A549 (cell line): ENCODE measurements at regions not wholly inside any gene's neighbourhood (a gene's known extent, or its start where the extent isn't known, plus 50 kb on each side); places are given as distances from the start of the nearest gene placed in this dataset.

Experiments used
- FOSL2 ChIP-seq, 2 experiments: fragments of 450-650 bp in 1 of 2; fragments of >200 bp in 1 of 2; sonication (Bioruptor Twin) in 1 of 2; formaldehyde crosslinking; IDR thresholded peaks; 2 replicates each; pipeline versions ENCODE4 v1.5.0 to v1.6.1; 2016 to 2020; ENCODE audit warnings: mild to moderate bottlenecking in 1 of 2, moderate library complexity in 1 of 2
- POLR2A ChIP-seq: IDR thresholded peaks from 2 replicates; pipeline ENCODE4 v1.6.1; 2012; ENCODE audit warnings: mild to moderate bottlenecking, low read length
- POLR2AphosphoS2 ChIP-seq: conservative IDR thresholded peaks from 2 replicates; pipeline ENCODE4 v1.6.1; 2012; ENCODE audit warnings: low read length, improper control_type of control experiment, inconsistent platforms
- ZFP36 ChIP-seq: fragments of 450-650 bp; IDR thresholded peaks from 2 replicates; pipeline ENCODE4 v1.6.1; 2014; ENCODE audit warnings: borderline replicate concordance; ENCODE audit not compliant: partially characterized antibody
- TF ChIP-seq, protein P1 (sequence below): fragments of >200 bp; sonication (Bioruptor Twin); formaldehyde crosslinking; IDR thresholded peaks from 3 replicates; pipeline ENCODE4 v1.5.1; 2016
- TF ChIP-seq, protein P2 (sequence below): IDR thresholded peaks from 2 replicates; pipeline ENCODE4 v1.6.1; 2012
- TF ChIP-seq, protein P3 (sequence below): fragments of 200-600 bp; sonication (generic); IDR thresholded peaks from 2 replicates; pipeline ENCODE4 v1.6.1; 2016; ENCODE audit warnings: antibody characterized with exemption, mild to moderate bottlenecking, moderate library complexity

DNA sequence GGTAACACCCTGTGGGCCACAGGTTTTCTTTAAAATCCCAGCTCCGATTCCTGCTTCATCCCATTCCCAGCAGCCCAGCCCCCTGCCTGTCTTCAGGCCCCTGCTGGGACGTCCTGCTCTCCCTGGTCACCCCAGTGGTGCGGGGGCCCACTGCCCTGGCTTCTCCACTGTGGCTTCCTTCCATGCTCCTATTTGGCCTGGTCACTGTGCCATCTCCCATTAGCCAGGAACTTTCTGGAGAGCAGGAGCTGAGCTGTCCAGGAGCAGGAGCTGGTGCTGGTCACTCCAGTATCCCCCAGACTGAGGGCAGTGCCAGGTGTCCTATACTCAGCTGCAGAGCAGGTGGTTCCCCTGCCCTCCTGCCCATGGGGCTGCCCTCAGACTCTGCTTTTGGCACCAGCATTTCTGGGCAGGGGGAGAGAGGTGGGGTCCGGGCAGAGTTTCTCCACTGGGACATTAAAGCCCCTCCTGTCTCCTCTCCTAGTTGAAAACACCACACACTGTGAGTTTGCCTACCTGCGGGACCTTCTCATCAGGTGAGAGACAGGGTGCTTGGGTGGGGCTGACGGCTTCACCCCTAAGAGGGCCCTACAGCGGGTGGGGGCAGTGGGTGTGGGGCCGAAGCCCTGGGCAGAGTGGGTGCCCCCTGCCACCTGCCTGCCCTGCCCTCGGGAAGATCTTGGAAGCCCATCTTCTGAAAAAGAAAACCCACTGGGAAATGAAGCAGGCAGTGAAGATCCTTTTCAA is 356.2 kb downstream of the SEC14L1 start:
- TF ChIP-seq, protein P1, sequence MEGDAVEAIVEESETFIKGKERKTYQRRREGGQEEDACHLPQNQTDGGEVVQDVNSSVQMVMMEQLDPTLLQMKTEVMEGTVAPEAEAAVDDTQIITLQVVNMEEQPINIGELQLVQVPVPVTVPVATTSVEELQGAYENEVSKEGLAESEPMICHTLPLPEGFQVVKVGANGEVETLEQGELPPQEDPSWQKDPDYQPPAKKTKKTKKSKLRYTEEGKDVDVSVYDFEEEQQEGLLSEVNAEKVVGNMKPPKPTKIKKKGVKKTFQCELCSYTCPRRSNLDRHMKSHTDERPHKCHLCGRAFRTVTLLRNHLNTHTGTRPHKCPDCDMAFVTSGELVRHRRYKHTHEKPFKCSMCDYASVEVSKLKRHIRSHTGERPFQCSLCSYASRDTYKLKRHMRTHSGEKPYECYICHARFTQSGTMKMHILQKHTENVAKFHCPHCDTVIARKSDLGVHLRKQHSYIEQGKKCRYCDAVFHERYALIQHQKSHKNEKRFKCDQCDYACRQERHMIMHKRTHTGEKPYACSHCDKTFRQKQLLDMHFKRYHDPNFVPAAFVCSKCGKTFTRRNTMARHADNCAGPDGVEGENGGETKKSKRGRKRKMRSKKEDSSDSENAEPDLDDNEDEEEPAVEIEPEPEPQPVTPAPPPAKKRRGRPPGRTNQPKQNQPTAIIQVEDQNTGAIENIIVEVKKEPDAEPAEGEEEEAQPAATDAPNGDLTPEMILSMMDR = no peak
- TF ChIP-seq ZFP36 (no peak), POLR2AphosphoS2 (no peak), POLR2A (no peak), FOSL2 (IDR thresholded peaks at IDR 0.05) (no peak), FOSL2 (CRISPR knock-in tag; IDR thresholded peaks at IDR 0.05) (no peak)
- TF ChIP-seq, protein P2, sequence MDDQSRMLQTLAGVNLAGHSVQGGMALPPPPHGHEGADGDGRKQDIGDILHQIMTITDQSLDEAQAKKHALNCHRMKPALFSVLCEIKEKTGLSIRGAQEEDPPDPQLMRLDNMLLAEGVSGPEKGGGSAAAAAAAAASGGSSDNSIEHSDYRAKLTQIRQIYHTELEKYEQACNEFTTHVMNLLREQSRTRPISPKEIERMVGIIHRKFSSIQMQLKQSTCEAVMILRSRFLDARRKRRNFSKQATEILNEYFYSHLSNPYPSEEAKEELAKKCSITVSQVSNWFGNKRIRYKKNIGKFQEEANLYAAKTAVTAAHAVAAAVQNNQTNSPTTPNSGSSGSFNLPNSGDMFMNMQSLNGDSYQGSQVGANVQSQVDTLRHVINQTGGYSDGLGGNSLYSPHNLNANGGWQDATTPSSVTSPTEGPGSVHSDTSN = no peak
- TF ChIP-seq, protein P3, sequence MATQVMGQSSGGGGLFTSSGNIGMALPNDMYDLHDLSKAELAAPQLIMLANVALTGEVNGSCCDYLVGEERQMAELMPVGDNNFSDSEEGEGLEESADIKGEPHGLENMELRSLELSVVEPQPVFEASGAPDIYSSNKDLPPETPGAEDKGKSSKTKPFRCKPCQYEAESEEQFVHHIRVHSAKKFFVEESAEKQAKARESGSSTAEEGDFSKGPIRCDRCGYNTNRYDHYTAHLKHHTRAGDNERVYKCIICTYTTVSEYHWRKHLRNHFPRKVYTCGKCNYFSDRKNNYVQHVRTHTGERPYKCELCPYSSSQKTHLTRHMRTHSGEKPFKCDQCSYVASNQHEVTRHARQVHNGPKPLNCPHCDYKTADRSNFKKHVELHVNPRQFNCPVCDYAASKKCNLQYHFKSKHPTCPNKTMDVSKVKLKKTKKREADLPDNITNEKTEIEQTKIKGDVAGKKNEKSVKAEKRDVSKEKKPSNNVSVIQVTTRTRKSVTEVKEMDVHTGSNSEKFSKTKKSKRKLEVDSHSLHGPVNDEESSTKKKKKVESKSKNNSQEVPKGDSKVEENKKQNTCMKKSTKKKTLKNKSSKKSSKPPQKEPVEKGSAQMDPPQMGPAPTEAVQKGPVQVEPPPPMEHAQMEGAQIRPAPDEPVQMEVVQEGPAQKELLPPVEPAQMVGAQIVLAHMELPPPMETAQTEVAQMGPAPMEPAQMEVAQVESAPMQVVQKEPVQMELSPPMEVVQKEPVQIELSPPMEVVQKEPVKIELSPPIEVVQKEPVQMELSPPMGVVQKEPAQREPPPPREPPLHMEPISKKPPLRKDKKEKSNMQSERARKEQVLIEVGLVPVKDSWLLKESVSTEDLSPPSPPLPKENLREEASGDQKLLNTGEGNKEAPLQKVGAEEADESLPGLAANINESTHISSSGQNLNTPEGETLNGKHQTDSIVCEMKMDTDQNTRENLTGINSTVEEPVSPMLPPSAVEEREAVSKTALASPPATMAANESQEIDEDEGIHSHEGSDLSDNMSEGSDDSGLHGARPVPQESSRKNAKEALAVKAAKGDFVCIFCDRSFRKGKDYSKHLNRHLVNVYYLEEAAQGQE = no peak
